ENCODE measurements at regions not wholly inside any gene's neighbourhood (a gene's known extent, or its start where the extent isn't known, plus 50 kb on each side); places are given as distances from the start of the nearest gene placed in this dataset.

DNA sequence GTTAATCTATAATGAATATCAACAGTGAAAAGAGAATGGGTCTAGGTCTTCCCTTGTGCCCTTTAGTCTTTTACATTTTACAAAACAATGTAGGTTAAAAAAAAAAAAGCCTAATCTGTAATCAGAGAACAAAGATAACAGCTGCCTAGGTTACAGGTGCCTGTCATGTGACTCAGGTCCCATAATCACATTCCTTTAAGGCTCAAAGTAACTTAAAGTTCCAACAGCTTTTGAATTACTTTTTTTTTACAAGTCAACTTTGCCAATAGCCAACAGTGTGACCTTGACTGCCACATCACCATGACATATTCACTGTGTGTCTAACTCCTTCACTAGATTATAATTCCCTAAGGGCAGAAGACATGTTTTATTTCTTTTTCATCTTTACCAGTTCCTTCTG, 237.0 kb upstream of the API5 start:
- Histone ChIP-seq H3K36me3 (replicated peaks; ENCODE audit: low read depth, low read length) (no peaks in the 10 kb centered on the region), H3K4me1 (ENCODE audit: low read length) (no peaks in the 10 kb centered on the region), H3K27ac (ENCODE audit: low read length) (no peak overlapping the region), H3K4me3 (ENCODE audit: low read length) (no peak overlapping the region), H4K20me1 (ENCODE audit: insufficient read depth, low read length) (no peaks in the 10 kb centered on the region), H3K27me3 (ENCODE audit: low read depth, low read length) (0 out of 2 replicates have a peak, but pooled peaks cover 3% of the 10 kb centered on the region), H3K4me2 (ENCODE audit: low read length) (no peak overlapping the region), H3K9ac (ENCODE audit: low read length) (no peak overlapping the region), H2AFZ (ENCODE audit: low read depth, low read length) (no peak overlapping the region), H3K79me2 (ENCODE audit: low read length) (no peaks in the 10 kb centered on the region), H3K9me3 (ENCODE audit: insufficient read depth, low read length) (no peaks in the 10 kb centered on the region)
- TF ChIP-seq, protein P1, sequence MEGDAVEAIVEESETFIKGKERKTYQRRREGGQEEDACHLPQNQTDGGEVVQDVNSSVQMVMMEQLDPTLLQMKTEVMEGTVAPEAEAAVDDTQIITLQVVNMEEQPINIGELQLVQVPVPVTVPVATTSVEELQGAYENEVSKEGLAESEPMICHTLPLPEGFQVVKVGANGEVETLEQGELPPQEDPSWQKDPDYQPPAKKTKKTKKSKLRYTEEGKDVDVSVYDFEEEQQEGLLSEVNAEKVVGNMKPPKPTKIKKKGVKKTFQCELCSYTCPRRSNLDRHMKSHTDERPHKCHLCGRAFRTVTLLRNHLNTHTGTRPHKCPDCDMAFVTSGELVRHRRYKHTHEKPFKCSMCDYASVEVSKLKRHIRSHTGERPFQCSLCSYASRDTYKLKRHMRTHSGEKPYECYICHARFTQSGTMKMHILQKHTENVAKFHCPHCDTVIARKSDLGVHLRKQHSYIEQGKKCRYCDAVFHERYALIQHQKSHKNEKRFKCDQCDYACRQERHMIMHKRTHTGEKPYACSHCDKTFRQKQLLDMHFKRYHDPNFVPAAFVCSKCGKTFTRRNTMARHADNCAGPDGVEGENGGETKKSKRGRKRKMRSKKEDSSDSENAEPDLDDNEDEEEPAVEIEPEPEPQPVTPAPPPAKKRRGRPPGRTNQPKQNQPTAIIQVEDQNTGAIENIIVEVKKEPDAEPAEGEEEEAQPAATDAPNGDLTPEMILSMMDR (IDR thresholded peaks at IDR 0.05; ENCODE audit: low read depth, low read length): no peak
- TF ChIP-seq EZH2phosphoT487 (IDR thresholded peaks at IDR 0.05; ENCODE audit: low read depth): no peak

DNA sequence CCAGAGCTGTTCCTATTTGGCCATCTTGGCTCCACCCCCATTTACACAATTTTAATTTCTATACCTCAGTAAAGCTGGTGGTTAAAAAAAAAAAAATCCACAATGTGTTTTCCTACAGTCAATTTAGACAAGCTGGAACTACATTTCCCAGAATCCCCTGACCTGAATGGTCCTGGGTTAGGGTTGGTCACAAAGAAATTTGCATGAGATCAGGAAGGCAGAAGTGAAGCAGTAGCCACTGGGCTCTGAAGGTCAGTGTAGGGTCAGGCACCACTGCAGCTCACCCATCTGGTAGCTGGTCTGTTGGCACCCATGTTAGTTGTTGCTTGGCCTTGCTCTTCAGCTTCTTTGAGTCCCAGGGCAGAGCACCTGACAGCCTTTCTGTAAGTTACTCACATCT, 210.7 kb upstream of the API5 start:
- Histone ChIP-seq H3K27me3 (ENCODE audit: low read depth, low read length) (no peaks in the 10 kb centered on the region; the same call in 1 of the 2 replicates), H3K27ac (ENCODE audit: low read length) (no peak overlapping the region), H2AFZ (ENCODE audit: low read depth, low read length) (no peak overlapping the region), H3K4me1 (ENCODE audit: low read length) (no peaks in the 10 kb centered on the region), H4K20me1 (ENCODE audit: insufficient read depth, low read length) (no peaks in the 10 kb centered on the region), H3K4me3 (ENCODE audit: low read length) (no peak overlapping the region), H3K4me2 (ENCODE audit: low read length) (no peak overlapping the region), H3K79me2 (ENCODE audit: low read length) (no peaks in the 10 kb centered on the region), H3K9me3 (ENCODE audit: insufficient read depth, low read length) (no peaks in the 10 kb centered on the region), H3K9ac (ENCODE audit: low read length) (no peak overlapping the region), H3K36me3 (replicated peaks; ENCODE audit: low read depth, low read length) (no peaks in the 10 kb centered on the region)
- no peak for TF ChIP-seq EZH2phosphoT487 (IDR thresholded peaks at IDR 0.05; ENCODE audit: low read depth)
- TF ChIP-seq, protein P1 (IDR thresholded peaks at IDR 0.05; ENCODE audit: low read depth, low read length): no peak

DNA sequence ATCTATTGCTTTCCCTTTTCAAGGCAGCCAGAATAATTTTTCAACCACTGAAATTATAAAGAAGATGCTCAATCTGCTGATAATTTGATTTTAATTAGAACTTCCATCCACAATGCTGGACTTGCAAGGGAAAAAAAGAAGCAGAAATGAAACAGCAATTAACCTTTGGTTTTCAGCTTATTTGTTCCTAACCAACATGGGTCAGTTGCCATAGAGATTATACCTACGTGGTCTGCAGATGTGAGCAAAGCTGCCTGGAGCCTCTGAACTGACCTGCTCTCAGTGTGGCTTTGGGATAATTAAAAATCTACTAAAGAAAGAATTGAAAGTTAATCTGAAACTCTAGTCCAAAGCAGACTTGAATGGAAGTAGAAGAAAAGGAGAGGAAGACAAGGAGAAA, 195.7 kb upstream of the API5 start:
- Histone ChIP-seq H3K4me2 (ENCODE audit: low read length) (no peak overlapping the region), H4K20me1 (ENCODE audit: insufficient read depth, low read length) (no peaks in the 10 kb centered on the region), H2AFZ (ENCODE audit: low read depth, low read length) (no peak overlapping the region), H3K4me3 (ENCODE audit: low read length) (no peak overlapping the region), H3K36me3 (replicated peaks; ENCODE audit: low read depth, low read length) (no peaks in the 10 kb centered on the region), H3K27ac (ENCODE audit: low read length) (no peak overlapping the region), H3K4me1 (ENCODE audit: low read length) (no peaks in the 10 kb centered on the region), H3K9me3 (ENCODE audit: insufficient read depth, low read length) (no peaks in the 10 kb centered on the region), H3K79me2 (ENCODE audit: low read length) (no peaks in the 10 kb centered on the region), H3K9ac (ENCODE audit: low read length) (no peak overlapping the region), H3K27me3 (ENCODE audit: low read depth, low read length) (peaks cover 16% of the 10 kb centered on the region)
- no peak for TF ChIP-seq EZH2phosphoT487 (IDR thresholded peaks at IDR 0.05; ENCODE audit: low read depth)
- TF ChIP-seq, protein P1 (IDR thresholded peaks at IDR 0.05; ENCODE audit: low read depth, low read length): no peak

DNA sequence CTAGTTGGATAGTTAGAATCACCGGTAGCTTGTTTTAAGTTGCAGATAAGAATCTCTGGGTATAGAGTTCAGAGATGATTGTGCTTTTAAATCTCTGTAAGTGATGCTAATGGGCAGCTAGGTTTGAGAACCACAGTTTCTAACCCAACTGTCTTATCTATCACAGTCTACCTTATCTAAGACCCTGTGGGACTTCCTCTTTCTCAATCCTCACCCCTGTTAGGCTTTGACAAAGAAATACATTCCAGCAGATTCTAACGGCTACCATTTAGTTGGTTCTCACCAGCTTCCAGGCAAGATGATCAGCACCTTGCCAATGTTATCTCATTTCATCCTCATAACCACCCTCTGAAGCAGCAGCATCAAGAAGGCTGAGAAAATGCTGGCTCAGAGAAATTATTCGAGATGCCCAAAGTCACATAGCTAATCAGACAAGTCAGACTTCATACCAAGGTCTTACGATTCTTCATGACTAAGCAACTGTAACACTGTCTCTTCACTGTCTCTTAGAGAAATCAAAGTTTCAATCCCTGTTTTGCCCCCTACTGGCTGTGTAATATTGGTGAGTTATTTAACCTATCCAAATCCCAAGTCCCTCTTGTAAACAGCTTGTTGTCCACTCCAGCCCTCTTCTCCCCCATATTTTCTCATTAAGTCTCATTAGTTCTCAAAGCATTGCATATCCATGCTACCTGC, 192.4 kb upstream of the API5 start:
- H2AFZ ChIP-seq (ENCODE audit: low read depth, low read length): no peak overlapping the region
- no peaks in the 10 kb centered on the region for H3K9me3 ChIP-seq (ENCODE audit: insufficient read depth, low read length)
- no peaks in the 10 kb centered on the region for H4K20me1 ChIP-seq (ENCODE audit: insufficient read depth, low read length)
- no peaks in the 10 kb centered on the region for H3K79me2 ChIP-seq (ENCODE audit: low read length)
- H3K4me1 ChIP-seq (ENCODE audit: low read length): no peaks in the 10 kb centered on the region
- peaks cover 4% of the 10 kb centered on the region for H3K27me3 ChIP-seq (ENCODE audit: low read depth, low read length)
- TF ChIP-seq, protein P1 (IDR thresholded peaks at IDR 0.05; ENCODE audit: low read depth, low read length): no peak
- no peak for TF ChIP-seq EZH2phosphoT487 (IDR thresholded peaks at IDR 0.05; ENCODE audit: low read depth)
- H3K9ac ChIP-seq (ENCODE audit: low read length): no peak overlapping the region
- no peak overlapping the region for H3K4me2 ChIP-seq (ENCODE audit: low read length)
- H3K36me3 ChIP-seq (replicated peaks; ENCODE audit: low read depth, low read length): no peaks in the 10 kb centered on the region
- H3K27ac ChIP-seq (ENCODE audit: low read length): no peak overlapping the region
- no peak overlapping the region for H3K4me3 ChIP-seq (ENCODE audit: low read length)

All from OCI-LY3 (cell line).